Gastrocnemius medialis (tissue), 4 donors: ENCODE measurements at regions not wholly inside any gene's neighbourhood (a gene's known extent, or its start where the extent isn't known, plus 50 kb on each side); places are given as distances from the start of the nearest gene placed in this dataset.

ENCODE experiments used
- ATAC-seq, 2 donors: fragments of 150-250 bp; one replicate each; pipeline ENCODE4 v1.9.1; 2016
- DNase-seq, 2 donors: peaks; one replicate each; pipeline ENCODE4 v3.0.0-alpha.2; 2019
- H3K27ac ChIP-seq, 4 donors: fragments of 200-600 bp; sonication (generic); 1 replicate in 1 of 4; 2 replicates in 3 of 4; pipeline ENCODE4 v1.5.1; 2016 to 2018; ENCODE audit warnings: mild to moderate bottlenecking in 2 of 4, moderate library complexity in 1 of 4
- H3K27me3 ChIP-seq, 3 donors: fragments of 200-600 bp; sonication (generic) in 2 of 3; 1 replicate in 1 of 3; 2 replicates in 2 of 3; pipeline versions ENCODE4 v1.5.1 to v1.6.0; 2016 to 2019; ENCODE audit warnings: mild to moderate bottlenecking in 1 of 3, moderate library complexity in 1 of 3
- H3K36me3 ChIP-seq, 2 donors: fragments of 200-600 bp; sonication (generic) in 1 of 2; one replicate each; pipeline ENCODE4 v1.5.1; 2017 to 2018
- H3K4me1 ChIP-seq, 2 donors: fragments of 200-600 bp; sonication (generic) in 1 of 2; one replicate each; pipeline ENCODE4 v1.5.1; 2016 to 2017; ENCODE audit warnings: mild to moderate bottlenecking in 2 of 2
- H3K4me3 ChIP-seq, 4 donors: fragments of 200-600 bp; sonication (generic) in 3 of 4; 1 replicate in 1 of 4; 2 replicates in 3 of 4; pipeline ENCODE4 v1.5.1; 2016 to 2019; ENCODE audit warnings: mild to moderate bottlenecking in 2 of 4
- H3K9me3 ChIP-seq, 3 donors: fragments of 200-600 bp; sonication (generic) in 2 of 3; 1 replicate in 1 of 3; 2 replicates in 2 of 3; pipeline ENCODE4 v1.5.1; 2016 to 2019
- POLR2A ChIP-seq, 2 donors: fragments of 450-650 bp; IDR thresholded peaks; one replicate each; pipeline ENCODE4 v1.6.1; 2017; ENCODE audit warnings: antibody characterized with exemption in 2 of 2, mild to moderate bottlenecking in 2 of 2, moderate library complexity in 2 of 2
- in situ Hi-C, 4 donors: fragments of 200-750 bp; cut with MboI; loops; one replicate each; pipeline versions ENCODE4 v1.15.0 to v1.8.0; 2017; ENCODE audit warnings: low sequenced_read_pairs in 4 of 4
- intact Hi-C: fragments of 100-400 bp; cut with DNase I; formaldehyde crosslinking; loops from one replicate; pipeline ENCODE4 v1.15.1; 2023; ENCODE audit warnings: low total_unique reads
- TF ChIP-seq, protein P1 (sequence below), 5 experiments: fragments of 450-650 bp in 3 of 5; fragments of 200-600 bp in 2 of 5; sonication (generic) in 2 of 5; IDR thresholded peaks in 4 of 5; conservative IDR thresholded peaks in 1 of 5; 1 replicate in 4 of 5; 2 replicates in 1 of 5; pipeline ENCODE4 v1.5.1; 2016 to 2019; ENCODE audit warnings: antibody characterized with exemption in 5 of 5, mild to moderate bottlenecking in 3 of 5, moderate library complexity in 3 of 5

- in situ Hi-C loops, result no loop called here
Observed at GRCh38 chr3:77825001-77825827, 785.3 kb downstream of the ROBO2 start.

DNA sequence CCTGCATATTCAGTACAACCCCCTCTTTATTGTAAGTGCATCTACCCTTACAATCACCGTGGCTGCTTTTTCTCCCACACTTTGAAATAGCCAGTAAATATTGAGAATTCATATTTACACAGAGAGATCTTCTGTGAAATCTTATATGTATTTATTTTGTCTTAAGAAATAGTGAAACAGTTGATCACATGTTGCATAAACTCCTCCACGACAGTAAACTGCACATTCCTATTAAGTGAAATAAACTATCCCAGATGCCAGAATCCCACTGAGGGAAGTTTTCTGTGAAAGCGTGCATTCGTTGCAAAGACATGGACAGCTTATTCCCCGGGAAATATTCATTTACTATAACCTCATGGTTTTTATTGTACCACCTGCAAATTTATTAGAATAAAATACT lies 796.0 kb downstream of the ROBO2 start:
- in situ Hi-C loops, result no loop called here
- H3K9me3 ChIP-seq, result no peaks in the 10 kb centered on the region
- ATAC-seq (no peak), DNase-seq (no peak)
- H3K36me3 ChIP-seq, result no peaks in the 10 kb centered on the region
- TF ChIP-seq POLR2A (IDR thresholded peaks at IDR 0.05), result no peak
- TF ChIP-seq, protein P1, sequence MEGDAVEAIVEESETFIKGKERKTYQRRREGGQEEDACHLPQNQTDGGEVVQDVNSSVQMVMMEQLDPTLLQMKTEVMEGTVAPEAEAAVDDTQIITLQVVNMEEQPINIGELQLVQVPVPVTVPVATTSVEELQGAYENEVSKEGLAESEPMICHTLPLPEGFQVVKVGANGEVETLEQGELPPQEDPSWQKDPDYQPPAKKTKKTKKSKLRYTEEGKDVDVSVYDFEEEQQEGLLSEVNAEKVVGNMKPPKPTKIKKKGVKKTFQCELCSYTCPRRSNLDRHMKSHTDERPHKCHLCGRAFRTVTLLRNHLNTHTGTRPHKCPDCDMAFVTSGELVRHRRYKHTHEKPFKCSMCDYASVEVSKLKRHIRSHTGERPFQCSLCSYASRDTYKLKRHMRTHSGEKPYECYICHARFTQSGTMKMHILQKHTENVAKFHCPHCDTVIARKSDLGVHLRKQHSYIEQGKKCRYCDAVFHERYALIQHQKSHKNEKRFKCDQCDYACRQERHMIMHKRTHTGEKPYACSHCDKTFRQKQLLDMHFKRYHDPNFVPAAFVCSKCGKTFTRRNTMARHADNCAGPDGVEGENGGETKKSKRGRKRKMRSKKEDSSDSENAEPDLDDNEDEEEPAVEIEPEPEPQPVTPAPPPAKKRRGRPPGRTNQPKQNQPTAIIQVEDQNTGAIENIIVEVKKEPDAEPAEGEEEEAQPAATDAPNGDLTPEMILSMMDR (IDR thresholded peaks at IDR 0.05 in 4 of 5, conservative IDR thresholded peaks at IDR 0.05 in 1 of 5), result no peak
- H3K4me1 ChIP-seq, result no peaks in the 10 kb centered on the region
- H3K4me3 ChIP-seq, result no peak overlapping the region
- no peaks in the 10 kb centered on the region for H3K27me3 ChIP-seq
- H3K27ac ChIP-seq, result no peak overlapping the region
- intact Hi-C loops, result no loop called here

More at GRCh38 chr3:77825001-77825827, 785.3 kb downstream of the ROBO2 start:
- intact Hi-C loops, result no loop called here
- no peak overlapping the region for H3K4me3 ChIP-seq
- no peak overlapping the region for H3K27ac ChIP-seq
- H3K27me3 ChIP-seq, result no peaks in the 10 kb centered on the region
- ATAC-seq (no peak), DNase-seq (no peak)
- no peaks in the 10 kb centered on the region for H3K9me3 ChIP-seq
- H3K4me1 ChIP-seq, result no peaks in the 10 kb centered on the region
- H3K36me3 ChIP-seq, result no peaks in the 10 kb centered on the region
- TF ChIP-seq, protein P1 (IDR thresholded peaks at IDR 0.05 in 4 of 5, conservative IDR thresholded peaks at IDR 0.05 in 1 of 5), result no peak
- TF ChIP-seq POLR2A (IDR thresholded peaks at IDR 0.05), result no peak

DNA sequence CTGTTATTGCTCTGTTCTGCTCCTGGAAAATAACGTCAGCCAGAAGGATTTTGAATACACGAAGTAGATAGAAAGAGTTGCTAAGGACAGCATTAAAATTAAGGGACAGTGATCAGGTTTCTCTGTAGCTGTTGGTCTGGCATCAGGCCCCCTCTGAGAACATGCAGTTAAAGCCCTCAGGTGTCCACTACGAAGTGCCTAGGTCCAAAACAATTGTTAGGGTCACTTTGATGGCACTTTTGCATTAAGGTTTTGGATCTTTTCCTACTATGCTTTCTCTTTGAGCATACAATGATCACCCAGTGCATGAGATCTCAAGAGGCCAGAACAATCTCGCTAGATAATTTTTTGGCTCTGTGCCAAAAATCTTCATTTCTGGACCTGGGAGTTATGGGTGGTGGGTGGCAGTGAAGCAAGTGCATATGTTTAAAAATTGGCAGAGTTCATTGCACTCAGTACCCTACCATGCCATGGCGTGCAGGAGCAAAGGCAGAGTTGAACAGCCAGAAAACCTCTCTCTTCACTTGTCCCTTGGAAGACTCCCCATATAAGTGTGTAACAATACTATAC lies 797.6 kb downstream of the ROBO2 start:
- Histone ChIP-seq H3K27me3 (no peaks in the 10 kb centered on the region), H3K27ac (no peak overlapping the region), H3K36me3 (no peaks in the 10 kb centered on the region), H3K4me1 (no peaks in the 10 kb centered on the region), H3K9me3 (no peaks in the 10 kb centered on the region), H3K4me3 (no peak overlapping the region)
- in situ Hi-C loops, result no loop called here
- TF ChIP-seq POLR2A (IDR thresholded peaks at IDR 0.05), result no peak
- TF ChIP-seq, protein P1 (IDR thresholded peaks at IDR 0.05 in 4 of 5, conservative IDR thresholded peaks at IDR 0.05 in 1 of 5), result no peak
- no peak for DNase-seq
- intact Hi-C loops, result no loop called here
- no peak for ATAC-seq

DNA sequence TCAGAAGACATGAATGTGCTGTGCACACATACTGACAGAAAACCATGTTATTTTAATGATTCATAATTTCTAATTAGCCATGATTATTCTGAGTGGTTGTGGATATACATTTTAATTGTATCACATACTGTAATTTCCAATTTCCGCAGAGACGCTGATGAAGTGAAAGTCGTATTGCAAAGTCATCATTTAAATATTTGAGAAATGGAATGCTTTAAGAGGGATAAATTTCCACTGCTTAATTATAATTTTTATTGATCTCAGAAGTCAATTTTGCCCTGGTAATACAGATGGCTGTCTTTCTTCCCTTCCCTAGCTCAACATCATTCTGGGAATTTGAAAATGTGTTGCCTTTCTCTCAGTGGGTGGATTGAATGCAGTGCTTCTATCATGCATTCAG lies 819.3 kb downstream of the ROBO2 start:
- Histone ChIP-seq H3K4me3 (no peak overlapping the region), H3K4me1 (no peaks in the 10 kb centered on the region), H3K27ac (no peak overlapping the region), H3K27me3 (no peaks in the 10 kb centered on the region), H3K36me3 (no peaks in the 10 kb centered on the region), H3K9me3 (no peaks in the 10 kb centered on the region)
- TF ChIP-seq, protein P1 (IDR thresholded peaks at IDR 0.05 in 4 of 5, conservative IDR thresholded peaks at IDR 0.05 in 1 of 5), result no peak
- no peak for TF ChIP-seq POLR2A (IDR thresholded peaks at IDR 0.05)
- intact Hi-C loops, result no loop called here
- DNase-seq (no peak), ATAC-seq (no peak)
- in situ Hi-C loops, result no loop called here
